ENCODE measurements at regions not wholly inside any gene's neighbourhood (a gene's known extent, or its start where the extent isn't known, plus 50 kb on each side); places are given as distances from the start of the nearest gene placed in this dataset.

DNA sequence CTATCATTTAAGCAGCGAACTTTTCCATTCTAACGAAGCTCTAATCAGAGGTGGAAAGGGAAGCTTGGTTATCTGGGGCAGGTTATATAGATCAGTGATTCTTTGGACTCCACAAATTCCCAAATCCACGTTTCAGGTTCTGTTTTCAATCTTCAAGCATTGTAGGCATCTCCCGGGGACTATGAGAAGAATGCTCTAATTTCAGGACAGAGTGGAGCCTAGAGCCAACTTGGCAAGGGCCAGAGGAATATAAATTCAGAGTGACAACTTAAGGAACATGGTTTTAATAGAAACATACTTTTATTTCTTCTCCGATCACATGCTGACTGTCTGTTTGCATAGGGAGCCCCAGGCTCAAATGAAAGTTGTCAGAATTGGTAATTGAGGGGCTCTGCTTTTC lies 514.0 kb upstream of the KLF4 start:
- no peak overlapping the region for H3K27ac ChIP-seq (ENCODE audit: insufficient read depth, low read depth, low read length)
- DNase-seq (ENCODE audit: low read depth, low spot score): no peak
- H3K27me3 ChIP-seq (ENCODE audit: control insufficient read depth in 2 of 2, insufficient read depth in 2 of 2, low read length in 2 of 2): no peaks in the 10 kb centered on the region
- H3K9ac ChIP-seq (replicated peaks; ENCODE audit: extremely low read depth, insufficient read depth, low read length): no peak overlapping the region
- H3K9me3 ChIP-seq (replicated peaks; ENCODE audit: control insufficient read depth, insufficient read depth, low read length): no peaks in the 10 kb centered on the region
- dilution Hi-C loops (cut with MboI; ENCODE audit: extremely low pct_ligation_motif_present, low sequenced_read_pairs): no loop called here
- POLR2A ChIA-PET: no interaction called here
- no peaks in the 10 kb centered on the region for H3K4me1 ChIP-seq (ENCODE audit: control insufficient read depth, extremely low read depth, insufficient read depth, low read length)
- no peaks in the 10 kb centered on the region for H4K20me1 ChIP-seq (replicated peaks; ENCODE audit: control insufficient read depth, extremely low read depth, insufficient read depth, low read length)
- no peak for TF ChIP-seq GATA2 (IDR thresholded peaks at IDR 0.05; ENCODE audit: insufficient read depth, insufficient read length, low read depth, low read length)
- H3K4me3 ChIP-seq (replicated peaks in 1 of 3; ENCODE audit: insufficient read depth in 1 of 3, low read depth in 1 of 3, low read length in 3 of 3): no peak overlapping the region
- H3K4me2 ChIP-seq (ENCODE audit: insufficient read depth, low read length): no peak overlapping the region
- H3K9me1 ChIP-seq (replicated peaks; ENCODE audit: control insufficient read depth, extremely low read depth, insufficient read depth, low read length): no peaks in the 10 kb centered on the region
- no peak for FAIRE-seq
- BruUV-seq (replicated peaks): no TSS peak
- CTCF ChIA-PET: interaction anchor here (0.6 to 1.0 kb wide), 2 partner anchors 10 to 182 kb away, joined by 3 read pairs; no protein-coding TSS in a partner anchor
- H2AFZ ChIP-seq (ENCODE audit: low read depth, low read length): no peak overlapping the region
- intact Hi-C loops (cut with micrococcal nuclease): no loop called here
- no peaks in the 10 kb centered on the region for H3K79me2 ChIP-seq (ENCODE audit: control insufficient read depth, insufficient read depth, low read length)
- H3K36me3 ChIP-seq (ENCODE audit: control insufficient read depth in 2 of 2, extremely low read depth in 1 of 2, insufficient read depth in 2 of 2, low read length in 2 of 2): no peaks in the 10 kb centered on the region

GRCh38 chr9:108002371-108002956 lies 512.9 kb upstream of the KLF4 start:
- Histone ChIP-seq H3K4me1 (ENCODE audit: control insufficient read depth, extremely low read depth, insufficient read depth, low read length) (no peaks in the 10 kb centered on the region), H3K9me3 (replicated peaks; ENCODE audit: control insufficient read depth, insufficient read depth, low read length) (no peaks in the 10 kb centered on the region), H4K20me1 (replicated peaks; ENCODE audit: control insufficient read depth, extremely low read depth, insufficient read depth, low read length) (no peaks in the 10 kb centered on the region), H3K36me3 (ENCODE audit: control insufficient read depth in 2 of 2, extremely low read depth in 1 of 2, insufficient read depth in 2 of 2, low read length in 2 of 2) (no peaks in the 10 kb centered on the region), H3K9ac (replicated peaks; ENCODE audit: extremely low read depth, insufficient read depth, low read length) (no peak overlapping the region), H3K9me1 (replicated peaks; ENCODE audit: control insufficient read depth, extremely low read depth, insufficient read depth, low read length) (no peaks in the 10 kb centered on the region), H3K4me2 (ENCODE audit: insufficient read depth, low read length) (no peak overlapping the region), H3K79me2 (ENCODE audit: control insufficient read depth, insufficient read depth, low read length) (no peaks in the 10 kb centered on the region), H3K27me3 (ENCODE audit: control insufficient read depth in 2 of 2, insufficient read depth in 2 of 2, low read length in 2 of 2) (no peaks in the 10 kb centered on the region), H2AFZ (ENCODE audit: low read depth, low read length) (no peak overlapping the region), H3K27ac (ENCODE audit: insufficient read depth, low read depth, low read length) (no peak overlapping the region), H3K4me3 (replicated peaks in 1 of 3; ENCODE audit: insufficient read depth in 1 of 3, low read depth in 1 of 3, low read length in 3 of 3) (no peak overlapping the region)
- TF ChIP-seq POLR2AphosphoS5 (IDR thresholded peaks at IDR 0.05; ENCODE audit: insufficient read depth, low read depth, low read length) (no peak), MYC (IDR thresholded peaks at IDR 0.05; ENCODE audit: low read depth, low read length) (no peak), GATA2 (IDR thresholded peaks at IDR 0.05; ENCODE audit: insufficient read depth, insufficient read length, low read depth, low read length) (no peak), EZH2 (IDR thresholded peaks at IDR 0.05; ENCODE audit: borderline replicate concordance, low read depth, low read length, severe bottlenecking) (no peak), CTCF (IDR thresholded peaks at IDR 0.05; ENCODE audit: extremely low read depth in 1 of 2, insufficient read depth in 1 of 2, low read depth in 1 of 2, low read length in 2 of 2) (no peak)
- TF ChIP-seq, protein P1, sequence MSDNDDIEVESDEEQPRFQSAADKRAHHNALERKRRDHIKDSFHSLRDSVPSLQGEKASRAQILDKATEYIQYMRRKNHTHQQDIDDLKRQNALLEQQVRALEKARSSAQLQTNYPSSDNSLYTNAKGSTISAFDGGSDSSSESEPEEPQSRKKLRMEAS (IDR thresholded peaks at IDR 0.05; ENCODE audit: insufficient read depth, insufficient read length): no peak
- intact Hi-C loops (cut with micrococcal nuclease): no loop called here
- no peak for FAIRE-seq
- DNase-seq (ENCODE audit: low read depth, low spot score): no peak
- ChIA-PET POLR2A (no interaction called here), CTCF (no interaction called here)
- BruUV-seq (replicated peaks): no TSS peak
- dilution Hi-C loops (cut with MboI; ENCODE audit: extremely low pct_ligation_motif_present, low sequenced_read_pairs): no loop called here

Measured in endothelial cell of umbilical vein (primary cell).